ENCODE measurements at regions not wholly inside any gene's neighbourhood (a gene's known extent, or its start where the extent isn't known, plus 50 kb on each side); places are given as distances from the start of the nearest gene placed in this dataset.

DNA sequence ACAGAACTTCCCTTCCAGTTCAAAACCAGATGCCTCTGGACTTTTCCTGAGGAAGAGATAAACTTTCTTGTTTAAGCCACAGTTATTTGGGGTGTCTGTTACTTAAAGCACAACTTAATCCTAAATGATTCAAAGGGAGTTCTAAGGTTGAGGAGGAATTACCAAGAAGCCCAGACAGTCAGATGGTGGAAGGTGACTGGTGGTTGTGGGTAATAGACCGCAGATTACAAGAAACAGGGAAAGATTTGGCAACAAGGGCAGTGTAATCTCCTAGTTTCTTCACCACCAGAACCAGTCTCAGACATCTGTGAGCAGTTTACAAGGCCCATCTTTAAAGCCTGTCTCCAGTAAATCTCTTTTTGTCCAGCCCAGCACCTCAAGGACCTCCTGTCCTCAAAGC is 130.1 kb upstream of the CTTNBP2NL start:
- TF ChIP-seq, protein P1, sequence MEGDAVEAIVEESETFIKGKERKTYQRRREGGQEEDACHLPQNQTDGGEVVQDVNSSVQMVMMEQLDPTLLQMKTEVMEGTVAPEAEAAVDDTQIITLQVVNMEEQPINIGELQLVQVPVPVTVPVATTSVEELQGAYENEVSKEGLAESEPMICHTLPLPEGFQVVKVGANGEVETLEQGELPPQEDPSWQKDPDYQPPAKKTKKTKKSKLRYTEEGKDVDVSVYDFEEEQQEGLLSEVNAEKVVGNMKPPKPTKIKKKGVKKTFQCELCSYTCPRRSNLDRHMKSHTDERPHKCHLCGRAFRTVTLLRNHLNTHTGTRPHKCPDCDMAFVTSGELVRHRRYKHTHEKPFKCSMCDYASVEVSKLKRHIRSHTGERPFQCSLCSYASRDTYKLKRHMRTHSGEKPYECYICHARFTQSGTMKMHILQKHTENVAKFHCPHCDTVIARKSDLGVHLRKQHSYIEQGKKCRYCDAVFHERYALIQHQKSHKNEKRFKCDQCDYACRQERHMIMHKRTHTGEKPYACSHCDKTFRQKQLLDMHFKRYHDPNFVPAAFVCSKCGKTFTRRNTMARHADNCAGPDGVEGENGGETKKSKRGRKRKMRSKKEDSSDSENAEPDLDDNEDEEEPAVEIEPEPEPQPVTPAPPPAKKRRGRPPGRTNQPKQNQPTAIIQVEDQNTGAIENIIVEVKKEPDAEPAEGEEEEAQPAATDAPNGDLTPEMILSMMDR (optimal IDR thresholded peaks at IDR 0.05 in 1 of 3, IDR thresholded peaks at IDR 0.05 in 1 of 3, conservative IDR thresholded peaks at IDR 0.05 in 1 of 3; ENCODE audit: extremely low read depth in 1 of 3, insufficient read depth in 2 of 3, low read length in 3 of 3): no peak
- no peak for TF ChIP-seq EZH2 (IDR thresholded peaks at IDR 0.05; ENCODE audit: low read length)
